ENCODE measurements at regions not wholly inside any gene's neighbourhood (a gene's known extent, or its start where the extent isn't known, plus 50 kb on each side); places are given as distances from the start of the nearest gene placed in this dataset.
"Not testable (repeated sequence)": the region's sequence is repeated elsewhere in the genome, so short reads cannot be mapped to it uniquely, and the experiment has no call there.

- no peak for DNase-seq (ENCODE audit: low read depth in 3 of 3, low spot score in 2 of 3)
These were observed 251.5 kb downstream of the NSUN3 start for GRCh38 chr3:94314218-94314883.

- DNase-seq (ENCODE audit: low read depth in 3 of 3, low spot score in 2 of 3), result no peak
These were observed 254.2 kb downstream of the NSUN3 start for GRCh38 chr3:94317017-94317416.

GRCh38 chr3:94323596-94323995 is 260.7 kb downstream of the NSUN3 start:
- DNase-seq (ENCODE audit: low read depth in 3 of 3, low spot score in 2 of 3), result no peak

GRCh38 chr3:94331831-94332230 is 269.0 kb downstream of the NSUN3 start:
- DNase-seq (ENCODE audit: low read depth in 3 of 3, low spot score in 2 of 3), result no peak

GRCh38 chr3:94336046-94336753 is 273.3 kb downstream of the NSUN3 start:
- peak; percentile 16 to 27 (median 23) for DNase-seq (ENCODE audit: low read depth in 3 of 3, low spot score in 2 of 3)

- no peak for DNase-seq (ENCODE audit: low read depth in 3 of 3, low spot score in 2 of 3)
These were observed 282.2 kb downstream of the NSUN3 start for GRCh38 chr3:94345101-94345500.

GRCh38 chr3:94349310-94349878 is 286.5 kb downstream of the NSUN3 start:
- no peak for DNase-seq (ENCODE audit: low read depth in 3 of 3, low spot score in 2 of 3)

GRCh38 chr3:94356581-94356980 is 293.7 kb downstream of the NSUN3 start:
- DNase-seq (ENCODE audit: low read depth in 3 of 3, low spot score in 2 of 3), result no peak

GRCh38 chr3:94359996-94360395 is 297.1 kb downstream of the NSUN3 start:
- no peak for DNase-seq (ENCODE audit: low read depth in 3 of 3, low spot score in 2 of 3)

- no peak for DNase-seq (ENCODE audit: low read depth in 3 of 3, low spot score in 2 of 3)
These were observed 298.1 kb downstream of the NSUN3 start for GRCh38 chr3:94360987-94361386.

GRCh38 chr3:94362393-94362792 is 299.5 kb downstream of the NSUN3 start:
- no peak for DNase-seq (ENCODE audit: low read depth in 3 of 3, low spot score in 2 of 3)

GRCh38 chr3:94365006-94365405 is 302.1 kb downstream of the NSUN3 start:
- DNase-seq (ENCODE audit: low read depth in 3 of 3, low spot score in 2 of 3), result no peak

GRCh38 chr3:94372026-94372425 is 309.2 kb downstream of the NSUN3 start:
- no peak for DNase-seq (ENCODE audit: low read depth in 3 of 3, low spot score in 2 of 3)

- no peak for DNase-seq (ENCODE audit: low read depth in 3 of 3, low spot score in 2 of 3)
These were observed 310.6 kb downstream of the NSUN3 start for GRCh38 chr3:94373456-94373855.

GRCh38 chr3:94374439-94375161 is 311.7 kb downstream of the NSUN3 start:
- no peak for DNase-seq (ENCODE audit: low read depth in 3 of 3, low spot score in 2 of 3)

GRCh38 chr3:94377123-94377696 is 314.3 kb downstream of the NSUN3 start:
- DNase-seq (ENCODE audit: low read depth in 3 of 3, low spot score in 2 of 3), result not testable (repeated sequence)

- not testable (repeated sequence) for DNase-seq (ENCODE audit: low read depth in 3 of 3, low spot score in 2 of 3)
These were observed 315.0 kb downstream of the NSUN3 start for GRCh38 chr3:94377863-94378262.

- DNase-seq (ENCODE audit: low read depth in 3 of 3, low spot score in 2 of 3), result no peak
These were observed 315.5 kb downstream of the NSUN3 start for GRCh38 chr3:94378322-94378721.

GRCh38 chr3:94379264-94379663 is 316.4 kb downstream of the NSUN3 start:
- DNase-seq (ENCODE audit: low read depth in 3 of 3, low spot score in 2 of 3), result no peak

- no peak for DNase-seq (ENCODE audit: low read depth in 3 of 3, low spot score in 2 of 3)
These were observed 332.0 kb downstream of the NSUN3 start for GRCh38 chr3:94394885-94395284.

GRCh38 chr3:94395851-94396250 is 333.0 kb downstream of the NSUN3 start:
- DNase-seq (ENCODE audit: low read depth in 3 of 3, low spot score in 2 of 3), result no peak

Measured in right renal cortex interstitium (tissue), 3 donors.